DMS153 treated with DMSO at 0.1 percent for 48 hours (cell line): ENCODE measurements at regions not wholly inside any gene's neighbourhood (a gene's known extent, or its start where the extent isn't known, plus 50 kb on each side); places are given as distances from the start of the nearest gene placed in this dataset.
A peak's percentile ranks its signal among the peaks of the same experiment; 100 is the strongest.
"Not testable (repeated sequence)": the region's sequence is repeated elsewhere in the genome, so short reads cannot be mapped to it uniquely, and the experiment has no call there.

Source experiments
- DNase-seq: peaks from one replicate; lab custom pipeline; 2025; ENCODE audit not compliant: unreplicated experiment; lab: John Stamatoyannopoulos, UW

- no peak for DNase-seq
These were observed 1560.4 kb downstream of the AMY1C start for GRCh38 chr1:105310063-105310462.

- DNase-seq: no peak
These were observed 1568.3 kb downstream of the AMY1C start for GRCh38 chr1:105317976-105318375.

- DNase-seq: no peak
These were observed 1577.2 kb downstream of the AMY1C start for GRCh38 chr1:105326886-105327285.

GRCh38 chr1:105337420-105337819, 1587.7 kb downstream of the AMY1C start:
- DNase-seq: peak; percentile 43

- DNase-seq: no peak
These were observed 1593.6 kb downstream of the AMY1C start for GRCh38 chr1:105343317-105343716.

- DNase-seq: no peak
These were observed 1609.8 kb downstream of the AMY1C start for GRCh38 chr1:105359457-105359856.

GRCh38 chr1:105362438-105362837, 1612.7 kb downstream of the AMY1C start:
- no peak for DNase-seq

- no peak for DNase-seq
These were observed 1618.7 kb downstream of the AMY1C start for GRCh38 chr1:105368446-105368845.

GRCh38 chr1:105373681-105374080, 1624.0 kb downstream of the AMY1C start:
- no peak for DNase-seq

- DNase-seq: no peak
These were observed 1636.8 kb downstream of the AMY1C start for GRCh38 chr1:105386489-105386888.

GRCh38 chr1:105396001-105396400, 1646.3 kb downstream of the AMY1C start:
- DNase-seq: no peak

- DNase-seq: no peak
These were observed 1649.2 kb downstream of the AMY1C start for GRCh38 chr1:105398909-105399308.

GRCh38 chr1:105399716-105400115, 1650.0 kb downstream of the AMY1C start:
- DNase-seq: no peak

GRCh38 chr1:105416261-105416660, 1640.2 kb upstream of the PRMT6 start:
- DNase-seq: no peak

GRCh38 chr1:105419030-105419429, 1637.4 kb upstream of the PRMT6 start:
- DNase-seq: no peak

- DNase-seq: no peak
These were observed 1628.9 kb upstream of the PRMT6 start for GRCh38 chr1:105427543-105427942.

GRCh38 chr1:105436589-105437259, 1619.8 kb upstream of the PRMT6 start:
- DNase-seq: no peak

GRCh38 chr1:105437847-105438246, 1618.6 kb upstream of the PRMT6 start:
- DNase-seq: no peak

GRCh38 chr1:105442901-105443300, 1613.6 kb upstream of the PRMT6 start:
- DNase-seq: no peak

- DNase-seq: no peak
These were observed 1596.7 kb upstream of the PRMT6 start for GRCh38 chr1:105459759-105460158.

GRCh38 chr1:105462308-105462707, 1594.2 kb upstream of the PRMT6 start:
- no peak for DNase-seq

GRCh38 chr1:105467549-105467948, 1588.9 kb upstream of the PRMT6 start:
- DNase-seq: no peak

- DNase-seq: not testable (repeated sequence)
These were observed 1585.9 kb upstream of the PRMT6 start for GRCh38 chr1:105470541-105470940.
